Endothelial cell of umbilical vein (primary cell): ENCODE measurements at regions not wholly inside any gene's neighbourhood (a gene's known extent, or its start where the extent isn't known, plus 50 kb on each side); places are given as distances from the start of the nearest gene placed in this dataset.

Experiments used
- BruUV-seq: library from RNA; stranded (reverse); fragments of 400-500 nt; replicated peaks from 2 replicates; lab custom pipeline; 2021; lab: Mats Ljungman, UMichigan
- CTCF ChIA-PET: fragments of 300-600, 350-600 bp; sonication (Branson Sonifier 250); formaldehyde crosslinking; loops from one replicate; lab custom pipeline; 2021; ENCODE audit warnings: antibody characterized with exemption, inconsistent platforms; lab: Charles Lee
- POLR2A ChIA-PET: fragments of 300-600, 350-600 bp; sonication (Branson Sonifier 250); formaldehyde crosslinking; loops from one replicate; lab custom pipeline; 2021; ENCODE audit warnings: antibody characterized with exemption, inconsistent platforms; lab: Charles Lee
- DNase-seq: peaks from one replicate; pipeline ENCODE4 v3.0.0-alpha.2; 2011; ENCODE audit warnings: low read depth, low spot score
- FAIRE-seq: peaks from 2 replicates; lab custom pipeline; 2011; peaks lifted over from hg19 to GRCh38; lab: Jason Lieb, UNC
- H2AFZ ChIP-seq: 2 replicates; pipeline ENCODE4 v1.6.0; 2012; ENCODE audit warnings: low read depth, low read length, control low read depth, inconsistent platforms
- H3K27ac ChIP-seq: 2 replicates; pipeline ENCODE4 v1.5.1; 2011; ENCODE audit warnings: low read depth, mild to moderate bottlenecking, control low read depth, low read length, moderate library complexity; ENCODE audit not compliant: insufficient read depth
- H3K27me3 ChIP-seq, 2 experiments: 2 replicates each; pipeline versions ENCODE4 v1.6.0 to v1.6.1; 2011; ENCODE audit warnings: low read length in 2 of 2, mixed read lengths in 1 of 2; ENCODE audit not compliant: control insufficient read depth in 2 of 2, insufficient read depth in 2 of 2
- H3K36me3 ChIP-seq, 2 experiments: 2 replicates in 1 of 2; 3 replicates in 1 of 2; pipeline ENCODE4 v1.5.1; 2011; ENCODE audit warnings: low read length in 2 of 2, mild to moderate bottlenecking in 1 of 2, moderate library complexity in 1 of 2; ENCODE audit not compliant: control insufficient read depth in 2 of 2, insufficient read depth in 2 of 2; ENCODE audit errors: extremely low read depth in 1 of 2
- H3K4me1 ChIP-seq: 3 replicates; pipeline ENCODE4 v1.5.1; 2011; ENCODE audit warnings: mild to moderate bottlenecking, low read length; ENCODE audit not compliant: control insufficient read depth, insufficient read depth; ENCODE audit errors: extremely low read depth
- H3K4me2 ChIP-seq: 2 replicates; pipeline ENCODE4 v1.6.1; 2011; ENCODE audit warnings: low read length, control low read depth, mixed read lengths; ENCODE audit not compliant: insufficient read depth
- H3K4me3 ChIP-seq, 3 experiments: fragments of 200-600 bp in 1 of 3; sonication (generic), shearing (Covaris generic) in 1 of 3; replicated peaks in 1 of 3; 2 replicates each; pipeline ENCODE4 v1.5.1; 2011 to 2016; ENCODE audit warnings: control low read depth in 3 of 3, low read length in 3 of 3, mild to moderate bottlenecking in 2 of 3, inconsistent platforms in 1 of 3, low read depth in 1 of 3, moderate library complexity in 1 of 3; ENCODE audit not compliant: insufficient read depth in 1 of 3
- H3K79me2 ChIP-seq: 2 replicates; pipeline ENCODE4 v1.6.0; 2012; ENCODE audit warnings: low read length, inconsistent platforms; ENCODE audit not compliant: control insufficient read depth, insufficient read depth
- H3K9ac ChIP-seq: replicated peaks from 2 replicates; pipeline ENCODE3; 2011; ENCODE audit warnings: low read length, control low read depth; ENCODE audit not compliant: insufficient read depth; ENCODE audit errors: extremely low read depth
- H3K9me1 ChIP-seq: replicated peaks from 3 replicates; pipeline ENCODE4 v1.6.0; 2011; ENCODE audit warnings: mild to moderate bottlenecking, low read length; ENCODE audit not compliant: control insufficient read depth, insufficient read depth; ENCODE audit errors: extremely low read depth
- H3K9me3 ChIP-seq: replicated peaks from 2 replicates; pipeline ENCODE4 v1.5.1; 2012; ENCODE audit warnings: low read length, inconsistent platforms; ENCODE audit not compliant: control insufficient read depth, insufficient read depth
- H4K20me1 ChIP-seq: replicated peaks from 2 replicates; pipeline ENCODE3; 2011; ENCODE audit warnings: mild to moderate bottlenecking, low read length; ENCODE audit not compliant: control insufficient read depth, insufficient read depth; ENCODE audit errors: extremely low read depth
- EZH2 ChIP-seq: IDR thresholded peaks from 2 replicates; pipeline ENCODE4 v1.6.1; 2012; ENCODE audit warnings: borderline replicate concordance, low read depth, mild to moderate bottlenecking, moderate library complexity, low read length, inconsistent platforms; ENCODE audit not compliant: severe bottlenecking
- FOS ChIP-seq: IDR thresholded peaks from 2 replicates; pipeline ENCODE4 v1.6.1; 2011; ENCODE audit warnings: mild to moderate bottlenecking, low read length, moderate library complexity, borderline replicate concordance; ENCODE audit not compliant: insufficient read depth
- GATA2 ChIP-seq: IDR thresholded peaks from 2 replicates; pipeline ENCODE4 v1.7.0; 2011; ENCODE audit warnings: low read depth, mild to moderate bottlenecking, moderate library complexity, mixed read lengths, low read length; ENCODE audit not compliant: insufficient read length, insufficient read depth
- JUN ChIP-seq: IDR thresholded peaks from 2 replicates; pipeline ENCODE4 v1.6.1; 2011; ENCODE audit warnings: borderline replicate concordance, low read depth; ENCODE audit not compliant: insufficient read length, insufficient read depth
- MYC ChIP-seq: IDR thresholded peaks from one replicate; pipeline ENCODE4 v1.6.1; 2011; ENCODE audit warnings: mild to moderate bottlenecking, low read depth, low read length
- POLR2A ChIP-seq: IDR thresholded peaks from 2 replicates; pipeline ENCODE4 v1.6.1; 2012; ENCODE audit warnings: low read depth, mild to moderate bottlenecking, control low read depth, low read length
- POLR2AphosphoS5 ChIP-seq: IDR thresholded peaks from 2 replicates; pipeline ENCODE4 v1.6.1; 2012; ENCODE audit warnings: low read depth, mild to moderate bottlenecking, control low read depth, low read length, moderate library complexity; ENCODE audit not compliant: insufficient read depth
- dilution Hi-C: fragments of 300-500 bp; cut with MboI; formaldehyde crosslinking; loops from one replicate; pipeline ENCODE4 v1.15.0; 2019; ENCODE audit warnings: low sequenced_read_pairs; ENCODE audit not compliant: extremely low pct_ligation_motif_present
- intact Hi-C: fragments of 100-400 bp; cut with micrococcal nuclease; formaldehyde crosslinking; loops from one replicate; pipeline ENCODE4 v1.10.0; 2022
- TF ChIP-seq, protein P1 (sequence below): IDR thresholded peaks from 2 replicates; pipeline ENCODE4 v1.6.1; 2011; ENCODE audit not compliant: insufficient read depth, insufficient read length
- TF ChIP-seq, protein P2 (sequence below), 2 donors: IDR thresholded peaks; 1 replicate in 1 of 2; 2 replicates in 1 of 2; pipeline ENCODE4 v1.5.1; 2011; ENCODE audit warnings: low read length in 2 of 2, mild to moderate bottlenecking in 2 of 2, moderate library complexity in 2 of 2, control low read depth in 1 of 2, inconsistent platforms in 1 of 2, low read depth in 1 of 2; ENCODE audit not compliant: insufficient read depth in 1 of 2; ENCODE audit errors: extremely low read depth in 1 of 2

DNA sequence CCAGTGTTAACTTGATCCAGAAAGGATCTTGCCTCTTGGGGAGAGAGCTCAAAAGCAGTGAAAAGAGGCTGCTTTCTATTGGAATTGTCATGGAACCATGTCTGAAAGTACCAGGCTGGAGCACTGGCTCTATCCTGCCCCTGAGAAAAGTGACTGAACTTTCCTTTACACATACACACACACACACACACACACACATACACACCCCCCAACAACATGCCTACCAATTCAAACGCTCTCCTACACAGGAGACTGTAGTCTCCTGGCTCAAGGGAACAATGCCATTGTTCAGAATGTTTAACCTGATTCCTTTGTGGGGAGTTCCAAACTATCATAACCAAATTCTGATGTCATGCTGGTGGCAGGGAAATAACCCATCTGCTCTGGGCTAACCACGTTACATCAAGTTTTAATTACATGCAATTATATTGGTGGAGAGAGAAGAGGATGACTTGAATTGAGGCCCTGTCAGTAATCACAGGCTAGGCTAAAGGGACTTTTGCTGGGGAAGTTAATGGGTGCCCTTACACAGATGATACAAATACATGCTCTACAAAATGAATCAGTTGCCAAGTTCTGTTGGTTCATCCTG is 52.3 kb upstream of the DUSP10 start:
- Histone ChIP-seq H3K4me2 (no peak overlapping the region), H3K9me3 (no peaks in the 10 kb centered on the region), H3K27ac (no peak overlapping the region), H3K9me1 (no peaks in the 10 kb centered on the region), H3K4me1 (no peaks in the 10 kb centered on the region), H3K4me3 (no peak overlapping the region), H4K20me1 (no peaks in the 10 kb centered on the region), H2AFZ (no peak overlapping the region), H3K36me3 (no peaks in the 10 kb centered on the region), H3K9ac (no peak overlapping the region), H3K79me2 (no peaks in the 10 kb centered on the region), H3K27me3 (peaks cover 2 to 3% of the 10 kb centered on the region in 2 experiments)
- intact Hi-C loops, result no loop called here
- dilution Hi-C loops, result no loop called here
- POLR2A ChIA-PET, result no interaction called here
- no peak for DNase-seq
- FAIRE-seq, result no peak
- no TSS peak for BruUV-seq
- CTCF ChIA-PET, result interaction anchor here (0.9 kb wide), 1 partner anchor 8 kb away, joined by 3 read pairs; no protein-coding TSS in a partner anchor
- TF ChIP-seq POLR2A, result no peak
- TF ChIP-seq FOS, result no peak
- no peak for TF ChIP-seq EZH2
- no peak for TF ChIP-seq GATA2
- TF ChIP-seq, protein P1, sequence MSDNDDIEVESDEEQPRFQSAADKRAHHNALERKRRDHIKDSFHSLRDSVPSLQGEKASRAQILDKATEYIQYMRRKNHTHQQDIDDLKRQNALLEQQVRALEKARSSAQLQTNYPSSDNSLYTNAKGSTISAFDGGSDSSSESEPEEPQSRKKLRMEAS, result no peak
- no peak for TF ChIP-seq MYC
- TF ChIP-seq JUN, result no peak
- no peak for TF ChIP-seq POLR2AphosphoS5

DNA sequence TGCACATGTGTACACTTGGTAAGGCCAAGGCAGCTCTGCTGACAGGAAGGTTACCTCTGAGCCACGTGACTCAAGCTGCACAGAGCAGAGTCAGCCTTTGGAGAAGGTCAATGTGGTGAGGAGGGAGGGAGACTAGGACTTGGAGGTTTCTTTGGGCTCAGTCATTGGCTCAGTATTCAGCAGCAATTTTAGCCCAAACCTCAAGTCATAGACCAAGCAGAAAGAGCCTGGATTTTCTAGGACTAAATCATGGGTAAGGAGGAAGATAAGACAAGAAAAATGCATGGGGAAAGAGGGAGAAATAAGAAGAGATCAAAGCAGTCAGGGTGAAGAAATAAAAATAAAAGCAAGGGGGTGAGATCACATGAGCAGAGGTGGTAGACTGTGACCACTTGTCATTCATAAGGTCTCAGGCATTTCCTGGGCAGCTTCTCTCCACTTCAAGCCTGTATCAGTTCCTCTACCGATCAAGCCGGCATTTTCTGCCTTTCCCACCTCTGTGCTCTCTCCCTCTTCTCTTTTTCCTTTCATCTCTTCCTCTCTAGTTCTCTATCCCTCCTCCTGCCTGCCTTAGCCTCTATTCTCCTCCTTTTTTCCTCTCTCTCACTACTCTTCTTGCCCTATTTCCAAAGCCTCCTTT is 51.7 kb upstream of the DUSP10 start:
- H3K9ac ChIP-seq, result no peak overlapping the region
- H3K9me3 ChIP-seq, result no peaks in the 10 kb centered on the region
- no peak overlapping the region for H3K4me3 ChIP-seq
- POLR2A ChIA-PET, result no interaction called here
- no peak for FAIRE-seq
- no peak for DNase-seq
- no peaks in the 10 kb centered on the region for H4K20me1 ChIP-seq
- dilution Hi-C loops, result no loop called here
- intact Hi-C loops, result no loop called here
- no peaks in the 10 kb centered on the region for H3K79me2 ChIP-seq
- no peaks in the 10 kb centered on the region for H3K36me3 ChIP-seq
- H2AFZ ChIP-seq, result no peak overlapping the region
- TF ChIP-seq JUN (no peak), EZH2 (no peak), GATA2 (no peak), POLR2AphosphoS5 (no peak), MYC (no peak), FOS (no peak), POLR2A (no peak)
- TF ChIP-seq, protein P1, result no peak
- TF ChIP-seq, protein P2, sequence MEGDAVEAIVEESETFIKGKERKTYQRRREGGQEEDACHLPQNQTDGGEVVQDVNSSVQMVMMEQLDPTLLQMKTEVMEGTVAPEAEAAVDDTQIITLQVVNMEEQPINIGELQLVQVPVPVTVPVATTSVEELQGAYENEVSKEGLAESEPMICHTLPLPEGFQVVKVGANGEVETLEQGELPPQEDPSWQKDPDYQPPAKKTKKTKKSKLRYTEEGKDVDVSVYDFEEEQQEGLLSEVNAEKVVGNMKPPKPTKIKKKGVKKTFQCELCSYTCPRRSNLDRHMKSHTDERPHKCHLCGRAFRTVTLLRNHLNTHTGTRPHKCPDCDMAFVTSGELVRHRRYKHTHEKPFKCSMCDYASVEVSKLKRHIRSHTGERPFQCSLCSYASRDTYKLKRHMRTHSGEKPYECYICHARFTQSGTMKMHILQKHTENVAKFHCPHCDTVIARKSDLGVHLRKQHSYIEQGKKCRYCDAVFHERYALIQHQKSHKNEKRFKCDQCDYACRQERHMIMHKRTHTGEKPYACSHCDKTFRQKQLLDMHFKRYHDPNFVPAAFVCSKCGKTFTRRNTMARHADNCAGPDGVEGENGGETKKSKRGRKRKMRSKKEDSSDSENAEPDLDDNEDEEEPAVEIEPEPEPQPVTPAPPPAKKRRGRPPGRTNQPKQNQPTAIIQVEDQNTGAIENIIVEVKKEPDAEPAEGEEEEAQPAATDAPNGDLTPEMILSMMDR (IDR thresholded peaks at IDR 0.05; ENCODE audit: extremely low read depth in 1 of 2, insufficient read depth in 1 of 2, low read depth in 1 of 2, low read length in 2 of 2), result no peak
- H3K9me1 ChIP-seq, result no peaks in the 10 kb centered on the region
- CTCF ChIA-PET, result interaction anchor here (0.9 kb wide), 1 partner anchor 9 kb away, joined by 3 read pairs; no protein-coding TSS in a partner anchor
- H3K4me1 ChIP-seq, result no peaks in the 10 kb centered on the region
- no peak overlapping the region for H3K4me2 ChIP-seq
- no peak overlapping the region for H3K27ac ChIP-seq
- H3K27me3 ChIP-seq, result peaks cover 2 to 3% of the 10 kb centered on the region in 2 experiments
- BruUV-seq, result no TSS peak
